CD14-positive monocyte (primary cell): ENCODE measurements at regions not wholly inside any gene's neighbourhood (a gene's known extent, or its start where the extent isn't known, plus 50 kb on each side); places are given as distances from the start of the nearest gene placed in this dataset.

ENCODE experiments used
- DNase-seq, 3 donors: peaks; one replicate each; pipeline ENCODE4 v3.0.0-alpha.2; 2011 to 2022
- H2AFZ ChIP-seq: 2 replicates; pipeline ENCODE4 v1.6.0; 2012; ENCODE audit warnings: mild to moderate bottlenecking, low read depth, low read length, inconsistent platforms; ENCODE audit not compliant: insufficient read depth, poor library complexity, severe bottlenecking
- H3K27ac ChIP-seq, 2 donors: 1 replicate in 1 of 2; 2 replicates in 1 of 2; pipeline ENCODE4 v1.5.1; 2012 to 2013; ENCODE audit warnings: low read length in 2 of 2, control low read depth in 1 of 2, inconsistent platforms in 1 of 2, low read depth in 1 of 2, mild to moderate bottlenecking in 1 of 2
- H3K27me3 ChIP-seq, 2 donors: one replicate each; pipeline versions ENCODE4 v1.6.0 to v1.6.1; 2011 to 2013; ENCODE audit warnings: low read length in 2 of 2; ENCODE audit not compliant: control insufficient read depth in 2 of 2, insufficient read depth in 2 of 2
- H3K36me3 ChIP-seq, 2 donors: replicated peaks in 1 of 2; 1 replicate in 1 of 2; 2 replicates in 1 of 2; pipeline versions ENCODE4 v1.5.1 to v1.6.1; 2012 to 2013; ENCODE audit warnings: low read length in 2 of 2, control low read depth in 1 of 2, inconsistent platforms in 1 of 2, mild to moderate bottlenecking in 1 of 2; ENCODE audit not compliant: insufficient read depth in 2 of 2, control insufficient read depth in 1 of 2
- H3K4me1 ChIP-seq, 2 donors: 1 replicate in 1 of 2; 2 replicates in 1 of 2; pipeline versions ENCODE4 v1.5.1 to v1.6.1; 2012 to 2013; ENCODE audit warnings: low read length in 2 of 2, control low read depth in 1 of 2, inconsistent platforms in 1 of 2, mild to moderate bottlenecking in 1 of 2, moderate library complexity in 1 of 2; ENCODE audit not compliant: insufficient read depth in 2 of 2, control insufficient read depth in 1 of 2
- H3K4me2 ChIP-seq: replicated peaks from 2 replicates; pipeline ENCODE3; 2012; ENCODE audit warnings: low read length, moderate library complexity, mild to moderate bottlenecking; ENCODE audit not compliant: poor library complexity, severe bottlenecking; ENCODE audit errors: extremely low read depth
- H3K4me3 ChIP-seq, 3 experiments: fragments of 200-600 bp in 1 of 3; sonication (generic) in 1 of 3; replicated peaks in 1 of 3; 1 replicate in 2 of 3; 2 replicates in 1 of 3; pipeline ENCODE4 v1.5.1; 2011 to 2013; ENCODE audit warnings: low read length in 3 of 3, mild to moderate bottlenecking in 3 of 3, control low read depth in 2 of 3, low read depth in 2 of 3, inconsistent platforms in 1 of 3, moderate library complexity in 1 of 3
- H3K79me2 ChIP-seq: 2 replicates; pipeline ENCODE4 v1.6.0; 2012; ENCODE audit warnings: mild to moderate bottlenecking, control low read depth, inconsistent platforms, low read length, moderate library complexity; ENCODE audit not compliant: insufficient read depth
- H3K9ac ChIP-seq: 2 replicates; pipeline ENCODE4 v1.6.0; 2017; ENCODE audit warnings: low read length, mild to moderate bottlenecking; ENCODE audit not compliant: insufficient read depth, poor library complexity, severe bottlenecking
- H3K9me3 ChIP-seq, 2 donors: replicated peaks in 1 of 2; 1 replicate in 1 of 2; 2 replicates in 1 of 2; pipeline versions ENCODE4 v1.5.1 to v1.6.1; 2012 to 2013; ENCODE audit warnings: low read length in 2 of 2, control low read depth in 1 of 2; ENCODE audit not compliant: control insufficient read depth in 1 of 2, insufficient read depth in 1 of 2
- H4K20me1 ChIP-seq: 2 replicates; pipeline ENCODE4 v1.6.0; 2012; ENCODE audit warnings: mild to moderate bottlenecking, low read length, control low read depth, moderate library complexity; ENCODE audit not compliant: insufficient read depth
- H3K27ac Mint-ChIP-seq, 7 donors: one replicate each; pipeline ENCODE4 v1.8.0; 2020; ENCODE audit warnings: mild to moderate bottlenecking in 7 of 7, mixed read lengths in 7 of 7, moderate library complexity in 6 of 7, inconsistent platforms in 2 of 7
- H3K27me3 Mint-ChIP-seq, 3 donors: one replicate each; pipeline ENCODE4 v1.8.0; 2021 to 2022; ENCODE audit warnings: low read depth in 3 of 3, mild to moderate bottlenecking in 3 of 3, mixed read lengths in 3 of 3, moderate library complexity in 3 of 3, inconsistent platforms in 1 of 3
- H3K36me3 Mint-ChIP-seq, 2 donors: one replicate each; pipeline ENCODE4 v1.8.0; 2020; ENCODE audit warnings: mixed read lengths in 2 of 2, inconsistent platforms in 1 of 2, mild to moderate bottlenecking in 1 of 2
- H3K4me1 Mint-ChIP-seq: one replicate; pipeline ENCODE4 v1.8.0; 2020; ENCODE audit warnings: mild to moderate bottlenecking, mixed read lengths
- H3K4me3 Mint-ChIP-seq, 2 donors: one replicate each; pipeline ENCODE4 v1.8.0; 2020; ENCODE audit warnings: mild to moderate bottlenecking in 2 of 2, mixed read lengths in 2 of 2, moderate library complexity in 1 of 2
- H3K9me3 Mint-ChIP-seq, 7 donors: one replicate each; pipeline ENCODE4 v1.8.0; 2020 to 2022; ENCODE audit warnings: mixed read lengths in 7 of 7, mild to moderate bottlenecking in 6 of 7, moderate library complexity in 6 of 7, inconsistent platforms in 2 of 7
- CTCF ChIP-seq: fragments of 200-600 bp; IDR thresholded peaks from one replicate; pipeline ENCODE4 v1.8.0; 2022; ENCODE audit warnings: antibody characterized with exemption, mild to moderate bottlenecking
- WGBS: methylation state at CpG from one replicate; pipeline ENCODE4 v1.1.5; 2013; ENCODE audit warnings: missing lambda C conversion rate; ENCODE audit not compliant: insufficient coverage; 5-methylcytosine and 5-hydroxymethylcytosine counted together
- intact Hi-C, 2 donors: fragments of 100-400 bp; cut with micrococcal nuclease; formaldehyde crosslinking; loops; one replicate each; pipeline versions ENCODE4 v1.15.0 to v1.15.1; 2023

- H3K9me3 ChIP-seq = peaks cover 0 to 3% of the 10 kb centered on the region in 2 donors
- no peak overlapping the region for H3K4me2 ChIP-seq
- no peaks in the 10 kb centered on the region for H3K4me1 ChIP-seq
- no peaks in the 10 kb centered on the region for H3K4me1 Mint-ChIP-seq
- H3K4me3 Mint-ChIP-seq = no peak overlapping the region
- no peak overlapping the region for H3K27ac Mint-ChIP-seq
- no peak for DNase-seq
- H3K9ac ChIP-seq = no peak overlapping the region
- no peaks in the 10 kb centered on the region for H3K27me3 ChIP-seq
- H3K27me3 Mint-ChIP-seq = peaks cover 0 to 1% (median 0%) of the 10 kb centered on the region in 3 donors
- peaks cover 0 to 3% (median 2%) of the 10 kb centered on the region in 7 donors for H3K9me3 Mint-ChIP-seq
- H3K4me3 ChIP-seq = no peak overlapping the region
- no peaks in the 10 kb centered on the region for H3K36me3 ChIP-seq
- no peaks in the 10 kb centered on the region for H4K20me1 ChIP-seq
- no peak for TF ChIP-seq CTCF
- intact Hi-C loops = no loop called here
- H3K79me2 ChIP-seq = no peaks in the 10 kb centered on the region
- H3K36me3 Mint-ChIP-seq = no peaks in the 10 kb centered on the region
- no peak overlapping the region for H3K27ac ChIP-seq
- H2AFZ ChIP-seq = no peak overlapping the region
- 100% methylated on average over 1 of the region's 3 CpGs for WGBS
These were observed 970.2 kb downstream of the EFNB2 start for GRCh38 chr13:105565136-105565727.

GRCh38 chr13:105552078-105552477, 983.4 kb downstream of the EFNB2 start:
- intact Hi-C loops = no loop called here
- Mint-ChIP-seq H3K27ac (no peak overlapping the region), H3K4me3 (no peak overlapping the region), H3K4me1 (no peaks in the 10 kb centered on the region), H3K36me3 (no peaks in the 10 kb centered on the region), H3K9me3 (peaks cover 0 to 20% (median 2%) of the 10 kb centered on the region in 7 donors), H3K27me3 (no peaks in the 10 kb centered on the region)
- Histone ChIP-seq H4K20me1 (no peaks in the 10 kb centered on the region), H3K9me3 (peaks cover 6 to 16% of the 10 kb centered on the region in 2 donors), H3K4me3 (no peak overlapping the region), H3K27ac (no peak overlapping the region), H3K4me1 (no peaks in the 10 kb centered on the region), H3K79me2 (no peaks in the 10 kb centered on the region), H3K27me3 (no peaks in the 10 kb centered on the region), H3K36me3 (no peaks in the 10 kb centered on the region), H3K4me2 (no peak overlapping the region), H3K9ac (no peak overlapping the region), H2AFZ (no peak overlapping the region)
- WGBS = 75% methylated on average over 7 of the region's 12 CpGs
- TF ChIP-seq CTCF = no peak
- peak in 1 of 3 donors; percentile 1 for DNase-seq
